HG03064 (cell line): ENCODE measurements at regions not wholly inside any gene's neighbourhood (a gene's known extent, or its start where the extent isn't known, plus 50 kb on each side); places are given as distances from the start of the nearest gene placed in this dataset.
"Not testable (repeated sequence)": the region's sequence is repeated elsewhere in the genome, so short reads cannot be mapped to it uniquely, and the experiment has no call there.

Experiments
- ATAC-seq: cut with Tn5 transposase; IDR thresholded peaks from one replicate; pipeline ENCODE4 v1.9.1; 2021; ENCODE audit warnings: low read depth; ENCODE audit not compliant: unreplicated experiment

DNA sequence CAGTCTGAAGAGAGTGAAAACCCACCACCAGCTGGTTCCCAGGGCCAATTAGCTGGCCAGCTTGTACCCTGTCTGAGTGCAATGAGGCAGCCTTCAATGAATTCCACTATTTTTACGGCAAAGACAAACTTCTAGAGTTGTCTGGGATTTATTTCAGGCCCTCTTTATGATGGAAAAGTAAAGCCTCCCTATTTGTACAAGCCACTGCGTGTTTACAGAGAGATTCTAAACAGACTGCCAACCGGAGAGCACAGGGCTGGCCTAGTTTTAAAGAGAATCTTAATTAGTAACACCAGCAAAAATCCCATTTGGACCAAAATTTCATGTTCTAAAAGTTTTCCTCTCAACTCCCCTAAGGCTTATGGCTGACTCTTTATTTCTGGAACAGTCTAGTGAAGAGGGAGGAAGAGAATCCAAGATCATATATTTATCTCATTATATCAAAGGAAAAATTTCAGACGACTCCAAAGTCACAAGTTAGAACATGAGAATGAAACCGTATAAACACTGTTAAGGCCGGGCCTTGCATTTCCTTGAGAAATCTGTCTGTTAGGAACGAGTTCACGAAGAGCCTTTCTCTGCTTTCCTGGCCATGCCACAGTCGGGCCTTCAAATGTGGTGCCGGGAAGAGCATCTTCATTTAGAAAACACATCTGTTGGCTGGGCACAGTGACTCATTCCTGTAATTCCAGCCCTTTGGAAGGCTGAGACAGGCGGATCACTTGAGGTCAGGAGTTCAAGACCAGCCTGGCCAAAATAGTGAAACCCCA is 724.6 kb upstream of the NRP1 start:
- ATAC-seq = no peak

DNA sequence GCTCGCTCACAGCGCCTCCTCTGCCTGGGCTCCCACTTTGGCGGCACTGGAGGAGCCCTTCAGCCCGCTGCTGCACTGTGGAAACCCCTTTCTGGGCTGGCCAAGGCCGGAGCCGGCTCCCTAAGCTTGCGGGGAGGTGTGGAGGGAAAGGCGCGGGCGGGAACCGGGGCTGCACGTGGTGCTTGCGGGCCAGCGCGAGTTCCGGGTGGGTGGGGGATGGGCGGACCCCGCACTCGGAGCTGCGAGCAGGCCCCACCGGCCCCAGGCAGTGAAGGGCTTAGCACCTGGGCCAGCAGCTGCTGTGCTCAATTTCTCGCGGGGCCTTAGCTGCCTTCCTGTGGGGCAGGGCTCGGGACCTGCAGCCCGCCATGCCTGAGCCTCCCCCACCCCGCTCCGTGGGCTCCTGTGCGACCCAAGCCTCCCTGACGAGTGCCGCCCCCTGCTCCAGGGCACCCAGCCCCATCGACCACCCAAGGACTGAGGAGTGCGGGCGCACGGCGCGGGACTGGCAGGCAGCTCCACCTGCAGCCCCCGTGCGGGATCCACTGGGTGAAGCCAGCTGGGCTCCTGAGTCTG is 721.0 kb upstream of the NRP1 start:
- ATAC-seq = not testable (repeated sequence)

DNA sequence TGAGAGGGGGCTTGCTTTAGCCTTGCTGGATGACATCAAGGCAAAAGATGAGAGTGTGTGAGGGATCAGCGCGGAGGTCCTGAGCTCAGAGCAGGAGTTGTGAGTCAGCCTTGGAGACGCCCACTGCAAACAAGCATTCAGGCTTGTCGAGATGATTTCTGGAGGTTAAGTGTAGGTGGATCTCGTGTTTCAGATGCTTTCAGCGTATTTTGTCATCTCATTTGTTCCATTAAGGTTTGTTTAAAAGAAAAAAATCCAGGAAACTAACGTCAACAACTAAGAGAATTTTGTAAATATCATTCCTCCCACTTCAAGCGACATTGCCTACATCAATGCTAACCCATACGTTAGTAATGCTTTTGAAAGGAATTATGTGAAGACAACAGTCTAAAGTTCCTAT is 715.4 kb upstream of the NRP1 start:
- ATAC-seq = no peak

DNA sequence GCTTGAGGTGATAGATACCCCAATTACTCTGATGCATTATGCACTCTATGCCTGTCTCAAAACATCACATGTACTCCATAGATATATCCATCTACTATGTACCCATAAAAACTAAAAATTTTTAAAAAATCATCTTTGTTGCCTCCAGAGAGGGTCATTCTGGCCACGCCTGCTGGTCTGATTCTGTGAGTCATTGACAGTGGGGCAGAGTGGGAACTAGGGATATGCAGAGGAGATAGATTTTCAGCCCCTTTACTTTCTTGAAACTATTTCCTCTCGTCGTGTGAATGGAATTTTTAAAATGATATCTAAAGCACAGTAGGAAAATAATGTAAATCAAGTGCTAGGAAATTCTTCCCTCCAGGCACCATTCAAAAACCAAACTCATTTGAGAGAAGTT is 715.0 kb upstream of the NRP1 start:
- no peak for ATAC-seq

DNA sequence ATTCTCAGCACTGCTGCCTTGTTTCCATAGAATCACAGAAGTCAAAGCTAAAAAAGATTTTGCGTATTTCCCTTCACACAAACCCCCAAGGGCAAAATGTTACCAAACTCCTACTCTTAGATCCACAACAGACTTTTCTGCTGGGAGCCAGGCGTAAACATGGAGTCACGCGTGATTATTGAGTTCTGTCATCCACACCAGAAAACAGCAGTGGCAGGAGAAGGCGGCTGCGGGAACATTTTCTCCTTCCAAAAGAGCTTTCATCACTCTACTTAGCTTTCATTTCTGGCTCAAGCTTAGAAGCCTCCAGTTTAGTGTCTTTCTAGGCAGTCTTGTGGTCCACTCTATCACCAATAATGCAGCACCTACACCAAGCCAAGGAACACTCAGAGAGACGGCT is 712.9 kb upstream of the NRP1 start:
- ATAC-seq = no peak

DNA sequence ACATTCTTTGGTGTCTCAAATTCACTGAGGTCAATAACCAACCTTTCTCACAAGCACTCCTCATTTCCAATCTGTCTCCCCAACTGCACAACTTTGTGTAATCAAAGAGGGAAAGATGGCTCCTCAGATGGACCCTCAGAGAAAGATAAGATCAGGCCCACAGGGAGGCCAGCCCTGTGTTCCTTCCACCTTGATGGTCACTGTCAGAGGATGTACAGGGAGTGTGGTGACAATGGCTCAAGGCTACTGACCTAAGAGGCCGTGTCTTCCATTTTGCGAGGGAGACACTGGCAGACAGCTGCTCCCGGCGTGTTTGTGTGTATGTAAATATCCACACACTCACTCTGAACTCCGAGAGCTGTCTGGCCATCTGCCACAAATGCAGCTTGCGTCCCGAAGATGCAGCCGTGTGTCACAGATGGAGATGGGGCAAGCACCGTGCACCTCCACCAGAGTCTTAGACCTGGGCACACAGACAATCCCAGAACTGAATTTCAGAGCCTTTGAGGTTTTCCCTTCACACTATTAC is 712.1 kb upstream of the NRP1 start:
- no peak for ATAC-seq

DNA sequence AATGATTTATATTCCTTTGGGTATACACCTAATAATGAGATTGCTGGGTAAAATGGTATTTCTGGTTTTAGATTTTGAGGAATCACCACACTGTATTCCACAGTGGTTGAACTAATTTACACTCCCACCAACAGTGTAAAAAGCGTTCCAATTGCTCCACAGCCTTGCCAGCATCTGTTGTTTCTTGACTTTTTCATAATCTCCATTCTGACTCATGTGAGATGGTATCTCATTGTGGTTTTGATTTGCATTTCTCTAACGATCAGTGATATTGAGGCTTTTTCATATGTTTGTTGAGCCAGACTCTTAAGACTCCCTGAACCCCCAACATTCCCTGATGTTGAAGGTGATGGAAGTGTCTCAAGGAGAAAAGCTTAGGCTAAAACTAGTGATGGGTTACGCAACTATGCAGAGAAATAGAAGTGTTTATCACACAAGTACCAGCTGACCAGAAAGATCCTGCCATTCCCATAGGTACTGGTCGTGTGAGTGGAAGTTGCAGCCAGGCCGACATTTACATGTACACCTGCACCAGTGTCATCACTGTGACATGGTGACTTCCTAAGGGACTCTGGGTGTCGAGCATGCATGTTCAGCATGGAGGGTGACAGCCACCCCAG is 711.2 kb upstream of the NRP1 start:
- ATAC-seq = no peak

DNA sequence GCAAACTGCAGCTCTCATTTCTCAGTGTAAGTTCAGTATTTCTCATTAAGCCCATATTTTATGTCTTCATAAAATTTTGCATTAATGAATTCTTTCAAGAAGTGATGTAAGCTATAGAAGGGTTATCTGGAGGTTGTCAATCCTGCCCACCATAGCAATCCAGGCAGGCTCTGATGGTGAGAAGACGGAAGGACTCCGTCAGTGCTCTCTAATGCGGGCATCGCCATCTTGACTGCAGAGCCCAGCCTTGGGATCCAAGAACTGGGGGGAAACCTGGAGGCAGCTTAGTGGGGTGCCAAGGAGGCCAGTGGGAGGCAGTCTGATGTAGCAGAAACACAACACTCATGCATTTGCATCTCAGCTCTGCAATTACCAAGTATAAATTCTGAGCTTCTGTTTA is 707.4 kb upstream of the NRP1 start:
- no peak for ATAC-seq

DNA sequence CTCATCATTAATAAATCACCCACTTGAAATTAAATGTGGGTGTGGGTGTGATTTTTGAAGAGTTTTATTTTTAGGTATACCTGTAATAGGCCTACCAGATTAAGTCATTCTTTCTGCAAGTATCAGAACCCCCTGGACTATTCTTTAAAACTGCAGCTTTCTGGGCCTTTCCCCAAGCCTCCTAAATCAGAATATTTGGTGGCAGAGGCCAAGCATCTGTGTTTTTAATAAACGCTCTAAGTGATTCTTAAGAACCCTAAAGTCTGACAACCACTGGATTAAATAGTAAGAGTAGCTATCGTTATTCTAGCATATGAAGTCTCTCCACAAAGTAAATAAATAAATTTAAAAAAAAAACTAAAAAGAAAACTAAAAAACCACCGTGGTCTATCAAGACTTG is 703.0 kb upstream of the NRP1 start:
- ATAC-seq = no peak

DNA sequence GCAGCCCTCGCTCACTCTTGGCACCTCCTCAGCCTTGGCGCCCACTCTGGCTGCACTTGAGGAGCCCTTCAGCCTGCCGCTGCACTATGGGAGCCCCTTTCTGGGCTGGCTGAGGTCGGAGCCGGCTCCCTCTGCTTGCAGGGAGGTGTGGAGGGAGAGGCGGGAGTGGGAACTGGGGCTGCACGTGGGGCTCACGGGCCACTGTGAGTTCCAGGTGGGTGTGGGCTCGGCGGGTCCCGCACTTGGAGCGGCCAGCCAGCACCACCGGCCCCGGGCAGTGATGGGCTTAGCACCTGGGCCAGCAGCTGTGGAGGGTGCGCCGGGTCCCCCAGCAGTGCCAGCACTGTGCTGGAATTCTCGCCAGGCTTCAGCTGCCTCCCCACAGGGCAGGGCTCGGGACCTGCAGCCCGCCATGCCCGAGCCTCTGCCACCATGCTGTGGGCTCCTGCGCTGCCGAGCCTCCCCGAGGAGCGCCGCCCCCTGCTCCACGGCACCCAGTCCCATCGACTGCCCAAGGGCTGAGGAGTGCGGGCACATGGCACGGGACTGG is 700.8 kb upstream of the NRP1 start:
- not testable (repeated sequence) for ATAC-seq

DNA sequence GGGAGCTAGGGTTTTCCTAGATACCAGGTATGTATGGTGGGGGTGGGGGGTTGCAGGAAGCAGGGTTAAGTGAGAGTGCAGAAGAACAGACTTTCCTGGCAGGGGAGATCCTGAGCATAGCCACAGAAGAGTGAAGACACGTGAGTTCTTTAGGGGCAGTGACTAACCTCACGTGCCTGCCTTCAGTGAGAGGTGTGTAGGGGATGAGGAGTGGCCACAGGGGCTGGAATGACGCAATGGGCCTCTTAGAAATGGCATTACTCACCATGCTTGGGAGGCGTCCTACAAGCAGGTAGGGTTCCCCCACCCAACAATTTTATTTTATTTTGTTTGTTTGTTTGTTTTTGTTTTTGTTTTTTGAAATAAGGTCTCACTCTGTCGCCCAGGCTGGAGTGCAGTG is 698.6 kb upstream of the NRP1 start:
- no peak for ATAC-seq

DNA sequence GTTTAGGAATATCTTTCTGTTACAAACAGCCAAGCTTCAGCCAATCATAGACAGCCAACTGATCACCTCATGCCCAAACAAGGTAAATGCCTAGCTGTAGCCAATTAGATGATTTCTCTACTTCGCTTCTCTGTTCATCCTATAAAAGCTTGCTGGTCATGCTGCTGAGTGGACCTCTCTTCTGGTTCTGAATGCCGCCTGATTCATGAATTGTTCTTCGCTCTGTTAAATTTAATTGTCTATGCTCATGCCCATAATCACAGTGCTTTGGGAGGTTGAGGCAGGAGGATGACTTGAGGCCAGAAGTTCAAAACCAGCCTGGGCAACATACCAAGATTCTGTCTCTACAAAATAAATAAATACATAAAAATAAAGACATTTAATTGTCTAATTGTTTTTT is 698.1 kb upstream of the NRP1 start:
- no peak for ATAC-seq

DNA sequence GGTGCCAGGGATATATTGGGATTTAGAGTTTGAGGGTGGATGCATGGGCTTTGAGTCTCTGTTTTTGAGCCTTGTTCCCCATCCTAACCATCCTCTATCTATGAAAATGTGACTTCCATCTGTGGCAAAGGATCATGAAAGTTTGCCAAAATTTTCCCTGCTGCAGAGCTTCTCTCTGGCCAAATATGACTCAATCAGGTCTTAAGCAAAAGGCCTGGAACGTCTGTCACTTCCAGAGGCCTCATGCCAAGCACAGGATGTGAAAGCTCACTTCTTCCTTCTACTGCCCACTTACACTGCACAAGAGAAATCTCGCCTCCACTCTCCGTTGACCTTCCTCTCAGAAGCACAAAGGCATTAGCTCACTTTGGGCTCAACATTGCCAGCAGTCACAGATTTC is 696.9 kb upstream of the NRP1 start:
- ATAC-seq = no peak

DNA sequence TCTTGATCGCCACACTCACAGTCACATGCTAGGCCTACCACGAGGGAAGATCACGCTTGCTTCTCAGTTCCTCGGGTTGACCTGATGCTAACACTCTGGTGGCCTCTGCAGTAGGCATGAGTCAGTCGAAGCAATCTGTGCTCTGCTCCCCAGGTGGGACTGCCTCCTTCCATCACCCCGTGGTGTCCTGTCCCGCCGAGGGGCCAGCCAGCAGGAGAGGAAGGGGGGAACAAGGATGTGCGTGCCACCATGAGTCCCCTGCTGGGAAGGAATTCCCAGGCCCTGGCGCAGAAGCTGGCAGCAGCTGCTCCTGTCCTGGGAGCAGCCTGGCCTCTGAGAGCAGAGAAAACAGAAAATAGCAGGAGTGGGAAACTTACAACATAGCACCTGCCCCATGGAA is 695.0 kb upstream of the NRP1 start:
- no peak for ATAC-seq

DNA sequence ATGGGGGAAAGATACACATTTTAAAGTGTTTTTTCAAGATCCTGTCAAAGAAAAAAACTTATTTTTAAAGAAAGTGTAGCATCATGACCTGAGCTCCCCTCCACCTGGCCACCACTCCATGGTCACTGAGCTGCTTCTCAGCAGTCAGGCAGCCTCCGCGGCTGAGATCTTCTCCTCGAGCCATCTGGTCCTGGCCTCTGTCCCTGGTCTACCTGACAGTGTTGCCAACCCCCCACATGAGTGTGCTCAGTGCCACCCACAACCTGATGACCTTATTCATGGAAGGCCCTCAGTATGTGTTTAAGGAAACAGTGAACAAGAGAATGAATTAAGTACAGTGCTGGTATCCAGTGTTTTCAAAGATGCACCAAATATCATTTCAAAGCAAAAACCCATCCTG is 694.5 kb upstream of the NRP1 start:
- ATAC-seq = no peak

DNA sequence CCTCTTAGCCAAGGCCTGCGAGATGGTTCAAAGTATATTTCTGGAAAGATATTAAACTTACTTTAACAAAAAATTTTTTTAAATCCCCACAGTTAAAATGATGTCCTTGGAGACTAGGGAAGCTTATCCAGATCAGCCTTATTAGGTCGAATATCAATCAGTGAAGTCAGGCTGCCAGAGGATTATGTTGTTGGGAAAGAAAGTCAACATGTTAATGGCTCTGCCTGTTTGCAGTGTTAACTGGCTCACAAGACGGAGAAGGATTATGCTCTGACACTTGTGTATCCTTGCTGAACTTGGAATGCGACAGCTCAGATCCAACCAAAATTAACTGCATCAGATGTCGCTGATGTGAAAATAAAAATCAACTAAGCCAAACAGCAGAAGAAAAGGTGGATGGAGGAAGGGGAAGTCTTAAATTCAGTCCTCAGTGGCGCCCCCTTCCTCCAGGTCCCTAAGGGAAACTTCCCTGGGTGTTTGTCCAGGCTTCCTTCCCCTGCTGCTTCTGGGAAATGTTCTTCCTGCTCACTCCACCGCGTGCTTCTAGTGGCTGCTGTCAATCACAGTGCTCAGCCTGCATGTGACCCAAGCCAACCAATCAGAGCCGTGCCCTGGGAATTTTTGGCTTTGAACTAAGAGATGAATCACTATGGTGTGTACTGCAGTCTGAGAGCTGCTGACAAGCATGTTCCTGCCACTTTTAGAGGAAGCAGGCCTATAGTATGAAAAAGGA is 690.4 kb upstream of the NRP1 start:
- no peak for ATAC-seq

DNA sequence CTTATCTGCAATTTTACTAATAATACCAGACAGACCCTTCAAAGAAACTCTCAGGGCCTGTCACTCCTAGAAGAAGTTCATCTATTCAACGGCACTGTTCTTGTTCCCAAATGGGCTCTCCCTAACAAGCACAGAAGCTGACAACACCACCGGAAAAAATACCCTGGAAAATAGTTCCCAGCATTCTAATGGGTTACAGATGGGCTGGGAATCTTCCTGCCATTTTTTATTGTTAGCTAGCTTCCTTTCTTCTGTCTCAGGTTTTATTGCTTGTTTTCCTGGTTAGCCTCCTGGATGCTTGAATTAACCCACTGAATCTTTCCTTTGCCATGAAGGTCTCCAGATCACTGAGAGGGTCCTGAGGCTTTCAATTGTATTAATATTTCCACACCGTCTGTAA is 689.8 kb upstream of the NRP1 start:
- no peak for ATAC-seq

DNA sequence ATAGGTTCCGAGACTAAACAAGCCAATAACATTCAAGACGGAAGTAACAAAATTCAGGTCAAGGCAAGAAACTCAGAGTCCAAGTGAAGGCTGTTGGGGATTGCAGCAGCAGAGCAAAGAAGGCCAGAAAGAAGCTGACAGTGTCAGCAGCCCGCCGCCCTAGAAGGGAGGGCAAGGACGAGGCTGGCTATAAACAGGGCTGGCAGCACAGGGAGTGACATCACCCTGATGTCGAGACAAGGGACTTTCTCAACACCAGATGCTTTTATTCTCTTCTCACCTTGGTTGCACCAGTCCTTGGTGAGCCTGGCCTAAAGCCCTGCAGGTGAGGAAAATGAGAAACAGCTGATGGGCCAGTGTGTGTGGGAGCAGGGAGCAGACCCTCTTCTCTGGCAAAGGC is 687.7 kb upstream of the NRP1 start:
- no peak for ATAC-seq

DNA sequence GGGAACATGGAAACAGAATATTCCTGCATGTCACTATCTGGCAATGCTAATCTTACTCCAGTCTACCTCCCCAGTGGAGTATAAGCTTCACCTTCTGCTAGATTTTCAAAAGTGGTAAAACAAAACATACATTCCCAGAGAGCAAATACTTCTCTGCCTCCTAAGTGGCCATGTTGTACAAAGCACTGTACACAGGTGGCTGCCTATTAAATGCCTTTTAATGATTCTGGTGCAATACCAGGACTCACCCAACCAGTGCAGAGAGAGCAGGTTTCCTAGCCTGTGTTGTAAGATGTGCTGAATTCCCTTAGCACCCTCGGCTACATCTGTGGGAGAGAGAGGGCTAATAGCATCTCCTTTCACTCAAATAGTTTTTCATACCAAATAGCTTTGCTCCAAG is 684.3 kb upstream of the NRP1 start:
- ATAC-seq = no peak

DNA sequence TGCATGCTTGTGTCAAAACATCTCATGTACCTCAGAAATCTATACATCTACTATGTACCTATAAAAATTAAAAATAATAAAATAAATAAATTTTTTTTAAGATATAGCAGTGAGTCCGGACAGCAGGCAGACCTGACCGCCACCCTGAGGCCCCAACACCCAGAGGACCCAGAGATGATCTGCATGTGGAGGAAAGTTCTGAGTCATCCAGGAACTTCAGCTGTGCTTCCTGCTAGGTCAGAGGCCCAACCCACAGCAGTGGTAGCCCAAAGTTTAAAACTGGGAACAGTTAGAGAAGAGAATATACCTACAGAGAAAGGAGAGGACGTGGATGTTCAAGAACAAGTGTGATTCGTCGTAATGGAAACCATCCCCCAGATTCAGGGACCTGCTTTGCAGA is 683.7 kb upstream of the NRP1 start:
- ATAC-seq = no peak

DNA sequence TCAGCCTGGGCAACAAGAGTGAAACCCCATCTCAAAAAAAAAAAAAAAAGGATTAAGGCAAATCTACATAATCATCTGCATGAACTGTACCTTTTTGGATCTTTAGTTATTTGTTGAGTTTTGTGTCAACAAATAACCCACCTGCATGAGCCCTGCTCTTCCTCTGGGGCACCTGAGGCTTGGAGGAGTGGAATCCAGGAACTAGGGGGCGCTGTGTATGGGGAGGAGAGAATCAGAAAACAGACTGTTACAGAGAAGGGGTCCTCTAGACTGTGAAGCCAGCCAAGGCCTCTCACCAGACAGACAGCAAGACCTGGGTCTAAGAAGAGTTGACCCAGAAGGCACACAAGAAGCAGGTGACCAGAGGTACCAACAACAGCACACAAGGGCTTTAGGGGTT is 682.8 kb upstream of the NRP1 start:
- ATAC-seq = no peak
